Transverse colon (tissue), 3 donors: ENCODE measurements at regions not wholly inside any gene's neighbourhood (a gene's known extent, or its start where the extent isn't known, plus 50 kb on each side); places are given as distances from the start of the nearest gene placed in this dataset.

ENCODE experiments used
- CTCF ChIP-seq, 5 experiments: fragments of 200-600 bp in 3 of 5; fragments of 450-650 bp in 2 of 5; sonication (generic) in 3 of 5; IDR thresholded peaks; 1 replicate in 2 of 5; 2 replicates in 3 of 5; pipeline ENCODE4 v1.5.1; 2016 to 2017; ENCODE audit warnings: antibody characterized with exemption in 5 of 5, inconsistent platforms in 3 of 5, mild to moderate bottlenecking in 2 of 5, moderate library complexity in 1 of 5
- POLR2A ChIP-seq: fragments of 450-650 bp; IDR thresholded peaks from one replicate; pipeline ENCODE4 v1.6.1; 2016; ENCODE audit warnings: antibody characterized with exemption, mild to moderate bottlenecking, moderate library complexity

- TF ChIP-seq POLR2A (no peak), CTCF (IDR thresholded peaks at IDR 0.05) (no peak)
These were observed 112.3 kb upstream of the NR3C1 start for GRCh38 chr5:143515829-143516228.
